HG03457 (cell line): ENCODE measurements at regions not wholly inside any gene's neighbourhood (a gene's known extent, or its start where the extent isn't known, plus 50 kb on each side); places are given as distances from the start of the nearest gene placed in this dataset.

Experiments
- ATAC-seq: cut with Tn5 transposase; IDR thresholded peaks from one replicate; pipeline ENCODE4 v1.9.1; 2021; ENCODE audit warnings: moderate number of reproducible peaks; ENCODE audit not compliant: unreplicated experiment

DNA sequence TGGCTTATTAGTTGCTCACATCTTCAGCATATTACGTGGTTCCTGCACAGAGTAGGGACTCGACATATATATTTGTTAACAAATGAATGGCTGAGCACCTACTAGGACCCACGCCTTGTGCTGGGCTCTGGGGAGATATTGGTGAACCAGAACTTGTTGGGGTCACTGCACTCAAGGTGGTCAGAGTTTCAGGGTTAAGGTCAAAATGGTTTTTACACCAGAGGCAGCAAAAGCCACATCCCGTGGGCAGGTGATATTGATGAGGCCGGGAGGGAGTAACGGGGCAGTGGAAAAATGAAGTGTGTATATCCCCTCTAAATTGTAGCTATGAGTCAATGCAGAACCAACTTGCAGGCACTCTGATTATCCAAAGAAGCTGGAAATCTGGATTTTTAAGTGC, 136.5 kb upstream of the KLF4 start:
- no peak for ATAC-seq

DNA sequence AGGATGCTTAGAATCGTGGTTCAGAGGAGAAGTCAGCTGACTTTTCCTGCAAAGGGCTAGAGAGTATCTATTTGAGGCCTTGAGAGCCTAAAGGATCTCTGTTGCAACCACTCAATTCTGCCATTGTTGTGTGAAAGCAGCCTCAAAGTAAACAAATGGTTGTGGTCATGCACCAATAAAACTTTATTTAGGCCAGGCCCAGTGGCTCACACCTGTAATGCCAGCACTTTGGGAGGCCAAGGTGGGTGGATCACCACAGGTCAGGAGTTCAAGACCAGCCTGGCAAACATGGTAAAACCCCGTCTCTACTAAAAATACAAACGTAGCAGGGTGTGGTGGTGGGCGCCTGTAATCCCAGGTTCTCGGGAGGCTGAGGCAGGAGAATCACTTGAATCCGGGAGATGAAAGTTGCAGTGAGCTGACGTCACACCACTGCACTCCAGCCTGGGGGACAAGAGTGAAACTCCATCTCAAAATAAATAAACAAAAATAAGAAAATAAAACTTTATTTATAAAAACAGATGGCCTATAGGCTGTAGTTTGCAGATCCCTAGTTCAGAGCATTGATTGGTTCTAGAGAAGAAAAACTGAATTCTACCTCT, 135.9 kb upstream of the KLF4 start:
- ATAC-seq, result no peak

DNA sequence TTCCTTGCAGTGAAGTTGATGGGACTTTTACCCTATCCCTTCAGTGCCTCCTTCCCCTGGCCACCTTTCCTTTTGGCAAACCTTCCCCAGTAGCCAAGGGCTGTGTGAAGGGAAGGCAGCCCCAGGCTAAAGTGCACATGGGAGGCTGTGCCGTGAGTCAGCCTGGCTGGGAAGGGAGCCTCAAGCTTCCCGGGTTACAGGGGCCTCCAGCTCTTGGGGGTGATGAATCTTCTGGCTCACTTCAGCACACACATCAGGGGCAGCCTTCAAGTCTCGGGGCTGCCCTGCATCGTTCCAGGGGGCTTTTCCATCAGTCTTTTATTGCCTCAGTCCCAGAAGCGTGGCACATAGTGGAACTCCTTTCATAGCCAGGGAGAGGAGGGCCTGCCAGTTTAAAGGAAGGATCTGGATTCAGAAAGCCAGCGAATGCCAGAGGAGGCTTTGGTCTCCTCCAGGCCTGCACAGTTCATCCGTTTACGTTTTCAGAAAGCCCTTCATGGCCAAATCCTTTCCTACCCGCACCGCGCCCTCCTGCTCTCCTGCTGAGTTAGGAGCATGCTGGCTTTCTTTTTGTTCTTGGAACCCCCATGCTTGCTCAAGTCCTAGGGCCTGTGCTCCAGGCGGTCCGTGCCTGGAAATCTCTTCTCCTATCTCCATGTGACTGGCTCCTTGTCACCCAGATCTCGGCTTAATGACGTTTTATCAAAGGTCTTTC, 134.8 kb upstream of the KLF4 start:
- no peak for ATAC-seq

DNA sequence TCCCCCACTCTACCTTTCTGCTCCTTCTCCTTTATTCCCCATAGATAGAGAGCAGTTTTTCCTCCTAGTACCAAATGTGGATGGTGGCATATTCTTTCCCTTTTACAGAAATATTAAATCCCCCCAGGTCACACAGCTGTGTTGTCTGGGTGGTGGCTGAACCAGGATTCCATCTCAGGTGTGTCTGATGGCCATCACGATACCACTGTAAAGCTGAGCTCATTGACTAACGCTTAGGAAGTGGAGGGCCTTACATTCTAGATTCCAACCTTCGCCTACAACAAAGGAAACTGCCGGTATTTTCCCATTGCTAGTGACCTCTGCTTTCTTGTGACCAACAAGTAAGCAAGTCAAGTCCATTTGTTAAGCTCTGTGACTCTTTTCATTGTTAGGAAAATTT, 131.9 kb upstream of the KLF4 start:
- ATAC-seq, result no peak

DNA sequence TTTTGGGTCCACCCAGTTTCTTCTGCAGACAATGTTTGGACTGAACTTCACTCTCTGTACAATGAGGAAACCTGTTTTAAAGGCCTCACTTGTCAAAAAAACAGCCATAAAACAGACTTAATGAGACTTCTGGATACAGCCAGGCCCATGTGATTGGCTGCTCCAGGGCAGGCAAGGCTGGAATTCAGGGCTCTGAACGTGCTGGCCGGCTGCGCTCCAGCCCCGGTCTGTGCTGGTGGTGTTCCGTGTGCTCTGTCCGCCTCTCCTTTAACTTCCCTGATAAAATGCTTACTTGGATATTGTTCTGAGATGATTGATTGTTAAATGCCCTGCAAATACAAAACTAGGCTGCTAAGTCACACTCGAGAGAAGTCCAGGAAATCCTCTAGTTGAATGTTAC, 131.2 kb upstream of the KLF4 start:
- ATAC-seq, result no peak

DNA sequence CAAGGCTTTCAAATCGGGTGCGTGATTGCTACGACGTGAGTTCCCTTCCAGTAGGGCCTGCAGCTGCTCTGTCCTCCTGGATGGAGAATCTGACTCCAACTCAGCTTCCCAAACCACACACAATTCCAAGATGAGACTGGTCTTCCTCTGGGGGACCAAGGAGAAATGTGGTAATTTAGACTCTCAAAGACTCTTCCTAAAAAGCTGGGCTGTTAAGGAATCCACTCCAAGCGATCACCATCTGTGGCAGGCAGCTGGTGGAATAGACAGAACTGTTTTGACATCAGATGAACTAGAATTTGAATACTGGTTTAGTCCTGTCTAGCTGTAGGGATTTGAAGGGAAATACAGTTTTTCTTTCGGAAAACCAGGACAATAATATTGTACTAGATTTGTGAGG, 130.7 kb upstream of the KLF4 start:
- no peak for ATAC-seq

DNA sequence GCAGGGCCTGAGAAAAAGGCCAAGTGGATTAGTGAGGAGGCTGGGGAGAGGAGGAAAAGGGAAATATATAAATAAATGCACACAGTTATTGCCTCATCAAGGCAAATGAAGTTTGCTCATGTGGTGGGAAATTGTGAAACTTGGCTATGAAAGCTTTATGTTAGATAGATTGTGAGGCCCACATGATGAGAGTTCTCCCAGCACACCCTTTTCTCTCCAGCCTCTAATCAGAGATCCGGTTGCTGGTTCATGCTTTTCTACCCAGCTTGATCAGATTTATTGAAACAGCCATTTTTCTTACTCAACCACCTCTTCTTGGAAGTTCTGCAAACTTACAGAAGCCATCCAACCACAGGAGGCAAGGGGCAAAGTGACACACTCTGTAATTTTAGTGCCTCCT, 125.8 kb upstream of the KLF4 start:
- no peak for ATAC-seq

DNA sequence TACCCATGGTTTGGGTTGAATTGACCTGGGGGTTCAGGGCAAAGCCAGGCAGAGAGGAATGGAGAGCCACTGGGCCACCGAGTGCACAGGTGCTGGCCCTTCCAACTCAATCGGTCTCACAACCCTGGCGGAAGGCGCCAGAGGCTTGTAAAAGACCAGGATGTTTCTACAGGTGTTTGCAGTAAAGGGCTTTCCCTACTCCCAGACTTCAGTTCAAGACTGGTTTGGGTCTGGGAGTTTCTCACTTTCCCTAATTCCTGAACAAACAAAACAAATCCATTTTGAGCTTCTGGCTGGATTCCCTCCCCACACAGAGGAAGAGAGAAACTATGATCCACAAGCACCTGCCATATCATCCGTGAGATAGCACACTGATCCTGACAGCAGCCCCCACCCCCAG, 125.2 kb upstream of the KLF4 start:
- ATAC-seq, result no peak

DNA sequence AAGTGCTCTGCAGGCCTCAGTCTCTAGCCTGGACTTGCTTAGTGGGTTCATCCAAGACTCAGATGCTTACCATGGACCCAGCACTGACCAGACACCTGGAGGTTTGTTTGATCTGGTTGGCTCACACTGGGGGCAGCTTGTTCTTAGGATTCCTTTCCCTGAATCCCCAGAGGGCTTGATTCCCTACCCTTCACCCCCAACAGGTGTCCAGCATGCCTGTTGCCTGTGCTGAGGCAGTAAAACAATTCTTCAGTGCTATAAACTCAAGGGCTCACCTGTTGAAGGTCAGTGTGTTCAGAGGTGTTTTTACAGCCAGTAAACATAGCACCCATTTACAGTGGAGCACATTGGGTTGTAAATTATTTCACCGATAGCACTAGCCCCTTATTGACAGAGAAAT, 123.8 kb upstream of the KLF4 start:
- no peak for ATAC-seq

DNA sequence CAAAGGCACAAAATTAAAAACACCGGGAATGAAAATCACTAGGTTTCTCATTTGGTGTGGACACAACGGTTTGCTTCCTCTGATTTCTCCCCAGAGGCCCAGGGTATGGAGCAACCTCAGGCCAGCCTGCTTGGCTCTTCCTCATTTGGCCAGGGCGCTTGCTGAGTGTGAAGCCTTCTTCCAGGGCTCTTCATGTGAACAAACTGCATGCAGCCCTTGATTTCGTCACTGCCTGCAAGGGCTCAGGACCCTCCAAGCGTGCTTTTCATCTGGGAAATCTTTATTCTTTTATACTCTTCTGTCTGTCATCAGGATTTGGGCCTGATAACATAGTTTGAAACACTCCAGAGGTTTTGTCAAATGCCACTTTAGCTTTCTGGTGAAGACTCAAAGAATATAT, 122.6 kb upstream of the KLF4 start:
- ATAC-seq, result no peak

DNA sequence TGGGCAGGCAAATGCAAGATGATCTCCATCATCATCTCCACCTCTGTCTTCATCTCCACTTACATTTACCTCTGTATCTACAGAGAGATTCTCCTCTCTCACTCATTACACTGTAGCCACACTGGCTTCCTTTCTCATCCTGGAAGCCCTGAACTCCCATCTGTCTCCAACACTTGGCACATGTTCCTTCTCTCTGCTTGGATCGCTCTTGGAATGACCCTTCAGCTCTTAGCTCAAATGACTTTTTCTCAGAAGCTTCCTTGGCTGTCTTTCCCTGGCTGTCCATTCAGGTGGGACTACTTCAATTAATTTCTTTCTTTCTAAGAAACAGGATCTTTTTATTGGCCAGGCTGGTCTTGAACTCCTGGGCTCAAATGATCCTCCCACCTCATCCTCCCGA, 120.0 kb upstream of the KLF4 start:
- no peak for ATAC-seq

DNA sequence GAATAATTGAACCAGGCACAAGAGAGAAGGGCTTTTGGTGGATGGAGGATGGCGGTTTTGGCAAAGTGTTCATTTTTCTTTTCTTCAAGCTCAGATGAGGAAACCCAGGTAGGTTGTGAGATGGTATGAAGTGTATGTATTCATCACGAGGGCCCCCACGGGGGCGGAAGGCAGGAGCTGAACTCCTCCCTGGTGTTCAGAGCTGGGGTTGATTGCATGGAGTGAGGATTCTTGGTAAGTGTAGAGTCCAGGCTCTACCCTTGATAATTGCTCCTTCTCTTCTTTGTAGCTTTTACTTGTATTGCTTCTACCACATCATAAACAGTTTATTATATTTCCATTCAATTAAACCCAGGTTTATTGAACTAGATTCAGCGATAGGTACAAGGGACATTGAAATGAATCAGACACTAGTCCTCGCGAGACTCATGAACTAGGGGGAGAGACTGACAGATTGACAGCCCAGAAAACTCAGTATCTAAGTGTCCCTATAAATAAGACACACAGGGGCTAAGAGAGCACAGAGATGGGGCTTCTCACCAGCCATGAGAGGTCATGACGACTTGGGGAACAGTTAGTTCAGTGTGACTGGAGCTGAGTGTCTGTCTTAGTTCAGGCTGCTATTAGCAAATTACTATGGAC, 116.7 kb upstream of the KLF4 start:
- ATAC-seq, result no peak

DNA sequence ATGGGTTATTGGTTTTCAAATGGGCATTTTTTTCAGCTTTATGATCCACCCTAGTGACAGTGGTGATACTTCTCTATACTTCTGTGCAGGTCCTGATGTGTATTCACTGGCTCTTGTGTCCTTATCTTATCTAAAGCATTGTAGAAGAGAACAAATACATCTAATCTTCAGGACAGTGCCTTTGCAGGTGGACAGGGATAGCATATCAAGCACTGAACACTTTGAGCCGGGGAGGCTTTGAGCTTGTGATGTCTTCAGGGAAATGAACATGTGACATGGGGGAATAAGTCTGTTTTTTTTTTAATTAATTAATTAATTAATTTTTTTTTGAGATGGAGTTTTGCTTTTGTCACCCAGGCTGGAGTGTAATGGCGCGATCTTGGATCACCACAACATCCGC, 115.5 kb upstream of the KLF4 start:
- ATAC-seq, result no peak

DNA sequence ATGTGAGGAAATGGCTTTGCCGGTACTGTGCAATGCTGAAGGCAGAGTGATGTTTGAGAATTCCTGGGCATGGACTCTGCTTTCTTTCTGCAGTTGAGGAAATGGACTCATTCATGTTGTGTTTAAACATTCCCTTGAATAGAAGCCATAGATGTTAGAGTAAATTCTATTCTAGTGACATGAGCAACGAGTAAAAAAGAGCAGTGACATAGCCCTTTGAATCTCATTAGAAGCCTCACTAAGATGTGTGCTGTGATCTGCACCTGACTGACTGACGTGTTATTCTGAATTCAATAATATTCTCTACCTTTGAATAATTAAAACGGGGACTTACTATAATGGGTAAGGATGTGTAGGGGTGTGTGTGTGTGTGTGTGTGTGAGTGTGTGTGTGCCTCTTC, 113.7 kb upstream of the KLF4 start:
- ATAC-seq, result no peak

DNA sequence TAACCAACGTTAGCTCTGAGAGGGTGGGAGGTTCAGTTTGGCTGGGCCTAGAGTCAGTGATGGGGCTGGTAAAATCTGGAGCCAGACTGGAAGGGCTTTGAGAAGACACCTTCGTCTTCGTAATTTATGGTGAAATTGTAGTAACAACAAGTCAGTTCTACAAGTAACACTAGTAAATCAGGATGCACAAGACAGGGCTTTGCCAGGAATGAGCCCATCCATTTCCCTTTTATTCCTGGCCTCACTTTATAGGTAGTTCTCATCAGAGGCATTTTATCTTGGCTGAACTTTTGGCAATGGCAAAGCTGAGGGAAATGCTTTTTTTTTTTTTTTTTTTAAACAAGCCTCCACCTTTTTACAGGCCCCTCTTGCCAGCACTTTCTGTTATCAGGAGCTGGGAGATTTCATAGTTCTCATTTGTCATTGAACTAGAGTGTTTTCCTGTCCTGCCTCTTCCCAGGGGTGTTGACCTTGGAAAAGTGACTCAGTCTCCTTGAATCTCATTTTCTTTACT, 110.5 kb upstream of the KLF4 start:
- ATAC-seq, result no peak

DNA sequence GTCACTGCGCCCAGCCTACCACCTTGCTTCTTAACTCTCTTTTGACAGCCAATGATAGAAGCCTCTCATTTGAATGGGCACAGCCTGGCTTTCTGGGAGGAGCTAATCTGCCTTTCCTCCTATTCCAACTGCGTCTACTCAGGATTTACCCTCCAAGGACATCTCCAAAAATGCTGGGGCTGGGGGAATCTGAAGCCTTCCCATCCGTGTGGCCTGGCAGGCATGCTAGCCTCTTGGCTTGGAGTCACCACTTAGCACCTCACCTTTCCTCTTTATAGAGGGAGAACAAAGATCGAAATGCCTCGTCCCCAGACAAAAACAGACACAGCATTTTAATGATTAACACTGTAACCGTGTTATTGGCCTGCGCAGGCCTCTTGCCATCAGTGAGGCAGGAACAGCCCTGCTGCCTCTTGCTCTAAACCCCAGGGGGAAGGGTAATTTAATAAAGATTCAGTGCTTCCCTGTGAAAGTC, 108.2 kb upstream of the KLF4 start:
- ATAC-seq, result no peak

DNA sequence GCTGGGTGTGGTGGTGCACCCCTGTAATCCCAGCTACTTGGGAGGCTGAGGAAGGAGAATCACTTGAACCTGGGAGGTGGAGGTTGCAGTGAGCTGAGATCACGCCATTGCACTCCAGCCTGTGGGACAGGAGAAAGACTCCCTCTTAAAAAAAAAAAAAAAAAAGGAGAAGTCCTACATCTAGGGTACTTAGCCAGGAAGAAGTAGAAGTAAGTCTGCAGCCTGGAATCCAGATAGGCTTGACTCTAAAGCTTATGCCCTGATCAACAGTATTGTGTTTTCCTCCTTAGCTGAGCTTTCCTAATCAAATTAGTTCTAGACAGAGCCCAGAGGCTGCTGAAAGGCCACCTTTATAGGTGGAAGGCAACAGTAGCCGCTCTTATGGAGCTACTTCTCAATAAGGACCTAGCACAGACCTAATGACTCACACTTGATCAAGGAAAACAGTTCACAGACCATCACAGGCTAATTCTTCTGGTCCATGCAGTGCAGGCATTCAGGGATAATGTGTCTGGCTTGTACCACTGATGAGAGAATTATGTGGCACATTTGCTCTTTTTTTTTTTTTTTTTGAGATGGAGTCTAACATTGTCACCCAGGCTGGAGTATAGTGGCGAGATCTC, 105.5 kb upstream of the KLF4 start:
- ATAC-seq, result no peak

DNA sequence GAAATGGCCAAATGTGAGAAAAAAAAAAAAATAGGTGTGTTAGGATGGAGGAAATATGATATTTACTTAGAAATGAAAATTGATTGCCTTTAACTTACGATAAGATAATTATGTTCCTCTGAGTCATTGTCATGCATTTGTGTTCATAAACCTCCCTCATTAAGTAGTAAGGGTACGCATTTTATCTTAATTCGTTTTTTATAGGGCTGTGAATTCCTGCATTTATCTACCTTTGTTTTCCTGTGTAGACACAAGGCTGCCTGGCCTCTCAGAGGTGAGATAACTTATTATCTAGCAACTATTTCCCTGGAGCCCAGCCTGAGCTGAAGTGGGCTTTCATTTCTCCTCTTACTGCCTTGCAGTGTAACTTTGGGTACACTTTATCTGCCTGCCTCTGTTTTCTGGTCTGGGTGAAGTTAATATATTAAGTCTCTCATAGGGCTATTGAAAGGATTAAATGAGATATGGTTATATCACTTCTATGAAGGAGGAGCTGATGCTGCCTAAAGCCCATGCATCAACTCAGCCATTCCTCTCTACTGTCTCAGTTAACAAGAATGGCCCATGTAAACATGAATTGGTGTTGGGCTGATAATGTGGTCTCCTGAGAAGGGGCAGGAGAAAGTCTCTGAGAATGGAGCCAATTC, 103.8 kb upstream of the KLF4 start:
- ATAC-seq, result no peak

DNA sequence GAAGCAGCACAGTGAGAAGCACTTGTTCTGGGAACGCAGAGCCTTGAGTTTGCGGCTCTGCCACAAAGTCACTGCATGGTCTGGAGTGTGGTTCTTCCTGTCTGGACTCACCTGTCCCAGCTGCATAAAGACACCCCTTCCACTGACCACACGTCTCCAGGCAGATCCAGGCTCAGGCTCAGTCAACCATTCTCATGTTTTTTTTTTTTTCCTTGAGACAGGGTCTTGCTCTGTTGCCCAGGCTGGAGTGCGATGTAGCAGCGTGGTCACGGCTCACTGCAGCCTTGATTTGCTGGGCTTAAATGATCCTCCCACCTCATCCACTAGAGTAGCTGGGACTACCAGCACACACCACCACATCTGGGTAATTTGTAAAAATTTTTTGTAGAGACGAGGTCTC, 102.9 kb upstream of the KLF4 start:
- ATAC-seq, result no peak

DNA sequence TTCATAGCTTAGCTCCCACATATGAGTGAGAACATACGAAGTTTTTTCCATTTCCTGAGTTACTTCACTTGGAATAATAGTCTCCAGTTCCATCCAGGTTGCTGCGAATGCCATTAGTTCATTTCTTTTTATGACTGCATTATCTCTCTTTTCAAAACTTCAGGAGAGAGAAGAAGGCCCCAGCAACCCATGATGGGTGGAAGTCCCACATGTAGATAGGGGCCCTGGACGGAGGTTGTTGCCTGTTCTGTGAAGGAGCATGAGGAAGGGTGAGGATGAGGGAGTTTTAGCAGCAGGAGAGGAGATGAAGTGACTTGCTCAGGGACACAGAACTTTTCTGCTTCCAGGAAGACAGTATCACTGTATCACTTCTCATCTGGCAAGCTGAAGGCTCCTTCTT, 102.2 kb upstream of the KLF4 start:
- no peak for ATAC-seq

DNA sequence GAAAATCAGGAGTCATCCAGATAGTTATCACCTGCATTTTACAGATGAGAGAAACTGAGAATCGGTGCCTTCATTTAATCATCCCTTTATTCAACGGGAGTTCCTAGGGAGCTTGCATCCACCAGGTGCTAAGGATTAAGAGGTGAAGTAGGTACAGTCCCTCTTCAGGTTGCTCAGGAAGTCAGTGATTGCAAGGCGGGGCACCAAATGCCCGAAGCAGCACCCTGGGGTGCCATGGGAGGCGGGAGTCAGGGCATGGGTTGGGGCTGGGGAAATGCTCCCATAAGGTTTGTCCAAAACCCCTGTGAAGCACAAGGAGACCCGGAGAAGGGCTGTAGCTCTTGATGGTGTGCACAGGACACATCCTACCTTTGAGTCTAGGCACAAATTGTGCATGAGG, 98.8 kb upstream of the KLF4 start:
- ATAC-seq, result no peak
